PC-9 (cell line): ENCODE measurements at regions not wholly inside any gene's neighbourhood (a gene's known extent, or its start where the extent isn't known, plus 50 kb on each side); places are given as distances from the start of the nearest gene placed in this dataset.

Source experiments
- EZH2 ChIP-seq: fragments of 200-600 bp; sonication (generic); IDR thresholded peaks from 2 replicates; pipeline ENCODE4 v1.8.0; 2017; ENCODE audit warnings: antibody characterized with exemption, low read depth
- TF ChIP-seq, protein P1 (sequence below): fragments of 200-600 bp; sonication (generic); conservative IDR thresholded peaks from 2 replicates; pipeline ENCODE4 v1.6.1; 2017; ENCODE audit warnings: mixed run types, antibody characterized with exemption, mild to moderate bottlenecking, moderate library complexity

DNA sequence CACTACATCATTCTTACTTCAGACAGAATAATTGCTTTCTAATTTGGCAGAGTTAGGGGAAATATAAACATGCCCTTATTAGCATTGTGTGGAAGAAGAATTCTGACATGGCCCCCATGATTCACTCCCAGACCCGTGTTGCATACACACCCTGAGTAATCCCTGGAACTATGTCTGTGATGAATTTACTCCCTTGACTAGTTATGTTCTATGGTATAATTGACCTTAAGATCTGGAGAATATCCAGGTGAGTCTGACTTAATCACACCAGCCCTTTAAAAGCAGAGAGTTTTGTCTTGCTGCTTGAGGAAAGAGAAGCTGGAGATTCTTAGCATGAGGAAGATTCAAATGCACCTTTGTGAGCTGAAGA, 262.9 kb downstream of the SOX4 start:
- TF ChIP-seq, protein P1, sequence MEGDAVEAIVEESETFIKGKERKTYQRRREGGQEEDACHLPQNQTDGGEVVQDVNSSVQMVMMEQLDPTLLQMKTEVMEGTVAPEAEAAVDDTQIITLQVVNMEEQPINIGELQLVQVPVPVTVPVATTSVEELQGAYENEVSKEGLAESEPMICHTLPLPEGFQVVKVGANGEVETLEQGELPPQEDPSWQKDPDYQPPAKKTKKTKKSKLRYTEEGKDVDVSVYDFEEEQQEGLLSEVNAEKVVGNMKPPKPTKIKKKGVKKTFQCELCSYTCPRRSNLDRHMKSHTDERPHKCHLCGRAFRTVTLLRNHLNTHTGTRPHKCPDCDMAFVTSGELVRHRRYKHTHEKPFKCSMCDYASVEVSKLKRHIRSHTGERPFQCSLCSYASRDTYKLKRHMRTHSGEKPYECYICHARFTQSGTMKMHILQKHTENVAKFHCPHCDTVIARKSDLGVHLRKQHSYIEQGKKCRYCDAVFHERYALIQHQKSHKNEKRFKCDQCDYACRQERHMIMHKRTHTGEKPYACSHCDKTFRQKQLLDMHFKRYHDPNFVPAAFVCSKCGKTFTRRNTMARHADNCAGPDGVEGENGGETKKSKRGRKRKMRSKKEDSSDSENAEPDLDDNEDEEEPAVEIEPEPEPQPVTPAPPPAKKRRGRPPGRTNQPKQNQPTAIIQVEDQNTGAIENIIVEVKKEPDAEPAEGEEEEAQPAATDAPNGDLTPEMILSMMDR, result no peak
- TF ChIP-seq EZH2, result no peak
